NCI-H774 (cell line): ENCODE measurements at regions not wholly inside any gene's neighbourhood (a gene's known extent, or its start where the extent isn't known, plus 50 kb on each side); places are given as distances from the start of the nearest gene placed in this dataset.

Experiments used
- DNase-seq: peaks from one replicate; lab custom pipeline; 2025; lab: John Stamatoyannopoulos, UW

DNA sequence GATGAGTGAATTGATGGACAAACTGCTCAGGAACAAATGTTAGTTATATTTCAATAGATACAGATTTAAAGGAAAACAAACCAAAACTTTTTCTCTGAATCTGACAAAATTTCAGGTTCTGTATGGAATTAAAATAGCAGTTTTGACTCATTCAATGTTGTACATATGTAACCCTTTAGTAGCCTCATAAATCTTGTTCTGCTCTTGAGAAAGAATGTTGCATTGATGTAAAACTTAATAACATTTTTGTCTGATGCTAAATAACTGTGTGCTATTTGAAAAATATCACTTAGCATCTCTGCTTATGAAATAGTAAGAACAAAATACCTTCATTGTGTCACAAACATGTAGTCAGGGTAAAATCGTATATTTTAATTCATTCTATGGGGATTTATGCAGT is 168.9 kb upstream of the NOVA1 start:
- no peak for DNase-seq

DNA sequence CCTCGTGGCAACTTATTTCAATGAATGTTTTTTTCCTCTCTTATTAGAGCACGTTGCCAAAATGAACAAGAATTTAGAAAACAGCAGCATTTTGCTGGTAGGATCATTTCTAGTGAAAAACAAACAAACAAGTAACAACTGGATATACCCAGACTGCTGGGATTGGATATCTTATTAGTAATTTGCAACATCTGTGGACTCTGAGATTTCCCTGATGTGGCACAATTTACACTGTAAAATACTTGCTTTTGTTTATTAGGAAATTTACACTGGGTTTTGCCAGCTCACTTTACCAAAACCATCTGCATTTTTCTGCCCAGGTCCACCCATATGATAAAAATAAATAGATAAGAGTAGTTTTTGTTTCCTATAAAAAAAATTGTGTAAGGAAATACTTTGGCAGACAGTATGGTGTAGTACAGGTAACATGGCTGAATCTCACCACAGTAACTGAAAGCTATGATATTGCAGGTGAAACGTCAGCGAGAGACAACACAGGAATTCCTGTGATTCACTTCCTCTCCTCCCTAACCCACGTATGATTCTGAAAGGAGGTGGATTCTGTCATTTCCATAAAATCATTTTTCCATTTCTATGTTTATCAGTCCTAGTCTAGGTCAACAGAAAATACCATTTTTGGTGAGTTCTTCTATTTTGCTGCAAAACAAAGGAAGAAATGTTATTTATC is 176.2 kb upstream of the NOVA1 start:
- no peak for DNase-seq

DNA sequence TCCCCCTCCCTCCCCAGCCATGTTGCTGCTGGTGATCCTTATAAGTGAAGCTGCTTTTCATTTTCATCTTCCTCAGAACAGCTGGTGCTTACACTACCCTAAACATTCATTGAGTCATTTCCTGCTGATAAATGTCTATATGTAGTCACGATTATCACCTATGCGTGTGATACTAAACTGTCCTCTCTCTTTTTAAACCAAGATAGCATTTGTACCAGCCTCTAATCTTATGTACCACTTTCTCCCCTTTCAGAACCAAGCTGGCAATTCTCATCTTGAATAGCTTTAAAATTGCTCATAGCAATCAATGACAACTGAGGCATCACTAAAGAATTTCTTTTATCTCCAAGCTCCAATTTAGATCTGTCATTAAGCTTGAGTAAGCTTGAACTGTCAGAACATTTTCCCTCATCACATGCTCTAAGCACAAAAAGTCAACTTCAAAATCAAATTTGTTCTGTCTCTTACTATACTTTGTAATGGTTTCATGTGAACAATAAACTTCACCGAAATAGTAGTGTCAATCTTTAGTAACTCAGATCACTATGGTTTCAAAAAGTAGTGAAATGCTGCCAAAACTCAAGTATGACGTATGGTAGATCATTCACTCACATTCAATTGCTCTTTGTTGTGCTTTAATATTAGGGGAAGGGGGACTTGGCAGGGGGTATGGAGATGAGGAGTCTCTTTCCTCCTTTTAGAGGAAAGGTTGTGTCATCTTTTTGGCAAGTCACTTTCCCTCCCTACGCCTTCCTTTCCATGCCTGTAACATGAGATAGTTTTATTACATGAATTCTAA is 178.1 kb upstream of the NOVA1 start:
- DNase-seq = no peak

DNA sequence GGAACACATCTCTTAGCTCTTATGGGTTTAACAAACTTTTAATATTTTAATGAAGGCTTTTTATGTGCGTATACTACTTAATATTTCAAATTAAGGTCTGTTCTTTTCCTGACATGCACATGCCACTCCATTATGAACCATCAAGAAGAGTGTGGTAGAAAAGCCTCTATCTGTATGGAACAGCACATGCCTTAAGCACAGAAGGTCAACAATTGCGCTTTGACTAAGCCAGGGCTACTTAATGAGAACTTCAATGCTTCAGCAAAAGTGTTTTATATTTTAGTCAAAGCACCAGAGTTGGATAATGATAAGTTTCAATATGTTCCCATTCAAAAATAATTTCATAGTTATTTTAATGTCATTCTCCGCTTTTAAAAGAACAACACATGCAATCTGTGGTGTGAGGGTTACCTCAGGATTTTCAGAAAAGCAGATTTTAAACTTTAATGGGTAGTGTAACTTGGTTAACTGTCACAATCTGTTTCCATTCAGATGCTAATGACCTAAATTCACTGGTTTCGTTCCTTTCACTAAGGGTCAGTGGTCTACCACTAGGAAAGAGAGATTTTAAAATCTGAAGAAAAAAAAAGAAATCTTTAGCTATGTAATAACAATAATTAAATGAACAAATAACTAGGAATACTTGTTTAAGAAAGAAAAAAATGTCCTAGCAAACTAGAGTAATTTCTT is 193.4 kb upstream of the NOVA1 start:
- no peak for DNase-seq

DNA sequence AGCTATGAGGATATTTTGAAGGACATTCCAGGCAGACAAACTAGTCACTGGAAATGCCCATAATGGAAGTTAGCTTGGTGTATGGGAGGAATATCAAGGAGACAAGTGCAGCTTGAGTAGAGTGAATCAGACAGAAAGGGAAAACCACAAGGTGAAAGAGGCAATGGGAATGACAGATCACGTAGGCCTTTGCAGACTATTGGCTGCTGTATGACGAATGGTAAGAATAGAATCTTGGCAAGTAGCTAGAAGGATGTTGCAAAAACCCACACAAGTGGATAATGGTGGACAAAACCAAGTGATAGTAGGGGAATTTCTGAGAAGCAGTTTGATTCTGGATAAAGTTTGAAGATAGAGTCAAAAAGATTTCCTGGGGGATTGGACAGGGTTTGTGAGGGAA is 196.9 kb upstream of the NOVA1 start:
- no peak for DNase-seq

DNA sequence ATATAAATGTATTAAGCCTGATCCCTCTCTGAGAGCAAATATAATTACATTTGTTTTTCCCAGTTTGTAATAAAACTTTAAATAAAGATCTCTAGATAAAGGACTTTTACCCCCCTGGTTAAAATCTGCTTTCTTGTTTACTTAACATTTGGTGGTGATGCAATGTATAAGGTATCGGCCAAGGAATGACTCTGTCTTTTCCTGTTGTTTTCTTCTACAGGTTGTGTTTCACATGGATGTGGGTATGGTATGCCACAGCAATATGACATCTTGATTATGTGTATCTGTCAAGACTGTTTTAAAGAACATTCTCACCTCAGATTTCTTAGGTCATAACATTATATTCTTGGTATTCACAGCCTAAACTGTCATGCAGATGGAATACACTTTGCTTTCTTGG is 210.6 kb upstream of the NOVA1 start:
- DNase-seq = no peak

DNA sequence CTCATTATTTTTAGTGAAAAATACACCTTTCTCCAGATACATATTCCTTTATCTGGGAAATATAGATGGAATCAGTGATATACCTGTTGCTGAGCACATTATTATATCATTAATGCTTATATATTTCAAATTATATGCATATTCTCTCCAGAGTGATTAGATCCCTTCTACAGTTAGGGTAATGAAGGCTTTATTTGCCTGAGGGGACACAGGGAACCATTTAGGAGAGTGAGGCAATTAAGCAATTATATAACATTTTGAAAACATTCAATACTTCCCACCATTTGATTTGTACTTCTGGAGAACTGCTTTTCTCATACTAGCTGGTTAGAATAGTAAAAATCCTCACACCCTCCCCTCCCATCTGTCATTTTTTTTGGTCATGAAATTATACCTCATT is 212.8 kb upstream of the NOVA1 start:
- DNase-seq = no peak

DNA sequence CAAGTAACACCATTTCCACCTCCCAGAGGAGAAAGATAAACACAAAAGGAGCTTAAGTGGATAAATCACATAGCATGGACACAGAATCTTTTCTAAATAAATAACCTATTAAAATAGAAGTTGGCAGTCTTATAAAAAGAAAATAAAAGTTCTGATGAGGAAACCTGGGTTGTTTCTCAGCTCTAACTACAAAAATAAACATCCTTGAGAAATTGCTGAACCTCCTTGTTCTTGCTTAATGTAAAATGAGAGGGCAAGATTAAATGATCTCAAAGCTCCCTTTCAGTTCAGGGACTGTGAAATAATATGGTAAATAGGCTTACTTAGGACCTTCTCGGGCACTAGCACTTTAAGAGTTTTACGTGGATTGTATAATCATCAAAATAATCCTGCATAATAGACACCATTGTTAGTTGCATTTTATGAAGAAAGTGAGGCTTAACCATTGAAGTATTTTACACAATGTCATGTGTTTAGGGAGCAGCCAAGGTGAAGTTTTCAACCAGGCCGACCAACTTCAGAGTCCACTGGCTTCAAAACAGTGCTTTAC is 214.0 kb upstream of the NOVA1 start:
- no peak for DNase-seq

DNA sequence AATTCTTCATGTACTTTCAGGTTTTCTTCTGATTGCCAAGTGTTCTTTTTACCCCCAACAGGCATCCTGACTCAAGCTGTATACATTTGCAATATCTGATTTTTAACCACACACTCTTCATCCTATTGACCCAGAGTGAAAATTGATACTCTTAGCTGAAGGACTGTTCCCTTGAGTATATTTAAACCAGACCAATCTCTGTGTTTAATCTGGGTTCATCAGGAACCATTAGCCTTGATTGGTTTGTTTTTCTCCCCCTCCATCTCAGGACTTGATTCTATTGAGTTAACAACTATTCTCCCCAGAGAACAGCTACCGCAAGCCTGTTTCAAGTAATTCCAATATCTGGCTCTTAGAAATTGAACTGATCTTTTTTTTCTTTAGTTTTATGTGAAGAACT is 222.3 kb upstream of the NOVA1 start:
- no peak for DNase-seq

DNA sequence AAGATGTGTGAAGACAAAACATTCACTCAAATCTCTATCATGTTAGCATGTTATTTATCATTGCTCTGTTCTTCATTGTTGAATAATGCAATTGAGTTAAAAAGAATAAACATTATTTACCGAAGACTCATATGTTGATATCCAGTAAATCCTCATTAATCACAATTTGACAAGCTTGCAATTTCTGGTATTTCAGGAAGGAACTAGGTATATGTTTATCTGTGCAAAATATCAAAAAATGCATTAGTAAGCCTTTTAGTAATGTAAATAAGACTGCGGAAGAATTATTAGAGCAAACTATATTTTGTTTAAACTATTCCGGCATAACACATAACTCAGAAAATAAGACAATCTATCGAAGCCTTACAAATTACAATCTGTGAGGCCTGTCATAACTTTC is 222.7 kb upstream of the NOVA1 start:
- DNase-seq = no peak

DNA sequence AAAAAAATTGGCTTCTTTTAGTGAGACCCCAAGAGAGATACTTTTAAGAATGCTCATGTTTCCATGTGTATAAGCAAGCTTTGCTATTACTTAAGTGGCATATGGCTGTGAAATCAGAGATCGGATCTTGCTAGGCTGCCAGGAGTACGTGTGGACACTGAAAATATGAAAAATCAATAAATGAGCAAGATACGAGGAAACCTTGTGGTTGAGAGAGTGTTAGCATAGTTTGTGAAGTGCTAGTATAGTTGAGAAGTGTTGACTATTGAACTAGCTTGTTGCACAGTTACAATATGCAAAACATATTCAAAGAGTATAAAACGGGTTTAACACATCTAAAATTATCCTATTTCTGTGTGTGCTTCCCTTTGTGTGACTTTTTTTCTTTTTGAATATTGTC is 230.9 kb upstream of the NOVA1 start:
- DNase-seq = no peak

DNA sequence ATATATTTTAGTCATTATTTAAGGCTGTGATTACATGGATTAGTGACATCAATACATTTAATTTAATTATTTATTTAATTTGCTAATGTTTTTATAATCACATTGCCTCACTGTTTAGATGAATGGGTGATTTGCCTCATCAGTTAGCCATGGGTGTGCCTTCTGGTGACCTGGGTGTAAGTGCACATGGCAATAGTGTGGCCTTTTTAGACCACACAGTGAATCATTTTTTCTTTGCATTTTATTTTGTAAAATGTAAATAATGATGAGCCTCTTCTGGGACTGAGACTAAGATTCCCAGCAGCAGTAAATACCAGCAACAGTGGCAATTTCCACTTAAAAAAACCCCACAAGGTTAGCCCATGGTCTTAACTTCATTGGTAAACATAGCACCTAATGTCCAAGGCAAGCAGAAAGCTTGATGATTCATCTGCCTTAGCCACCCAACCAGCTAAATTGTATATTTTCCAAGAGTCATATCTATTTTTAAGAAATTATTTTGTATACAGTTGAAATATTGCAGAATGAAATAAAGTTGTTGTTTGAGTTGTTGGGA is 235.9 kb upstream of the NOVA1 start:
- DNase-seq = no peak

DNA sequence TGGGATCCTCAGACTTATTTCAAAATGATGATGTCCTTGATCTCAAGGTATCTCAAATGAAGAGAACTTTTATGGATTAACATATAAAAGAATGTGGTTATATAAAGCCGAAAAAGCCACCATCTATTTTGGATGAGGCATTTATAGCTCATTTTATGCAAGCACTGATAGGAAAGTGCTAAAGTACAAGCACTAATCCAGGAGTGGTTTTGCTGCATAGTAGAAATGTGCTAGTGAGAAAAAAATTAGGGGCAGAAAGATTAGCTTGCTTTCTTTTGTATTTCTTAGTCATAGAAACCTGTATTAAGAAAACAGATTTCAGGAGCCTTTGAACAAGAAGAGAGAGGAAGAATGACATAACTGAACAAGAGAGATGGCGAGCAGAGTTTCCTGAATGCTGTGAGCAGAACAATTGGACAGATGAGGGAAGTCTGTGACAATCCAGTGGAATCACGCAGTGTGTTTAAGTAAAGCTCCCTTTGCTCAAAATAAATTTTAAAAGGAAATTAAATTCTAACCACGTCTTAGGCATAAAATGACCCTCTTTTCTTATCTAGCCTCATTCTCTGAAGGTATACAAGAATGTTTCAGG is 238.2 kb upstream of the NOVA1 start:
- no peak for DNase-seq

DNA sequence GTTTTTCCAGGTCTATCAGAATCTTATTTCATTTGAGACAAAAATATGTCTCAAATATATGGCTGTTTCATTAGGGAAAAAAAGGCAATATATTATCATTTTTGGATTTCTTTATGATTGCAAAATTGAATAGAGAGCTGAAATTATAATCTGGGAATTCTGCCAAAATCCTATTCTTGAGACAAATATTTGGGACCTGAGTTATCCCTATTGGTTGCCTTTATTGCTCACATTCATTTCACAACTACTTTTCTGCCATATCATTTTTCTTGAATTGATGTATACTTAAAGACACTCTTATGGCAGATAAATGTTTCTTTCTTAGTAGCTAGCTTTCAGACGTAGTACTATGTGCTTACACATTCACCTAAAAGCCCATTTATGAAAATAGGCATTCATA is 241.6 kb upstream of the NOVA1 start:
- DNase-seq = no peak

DNA sequence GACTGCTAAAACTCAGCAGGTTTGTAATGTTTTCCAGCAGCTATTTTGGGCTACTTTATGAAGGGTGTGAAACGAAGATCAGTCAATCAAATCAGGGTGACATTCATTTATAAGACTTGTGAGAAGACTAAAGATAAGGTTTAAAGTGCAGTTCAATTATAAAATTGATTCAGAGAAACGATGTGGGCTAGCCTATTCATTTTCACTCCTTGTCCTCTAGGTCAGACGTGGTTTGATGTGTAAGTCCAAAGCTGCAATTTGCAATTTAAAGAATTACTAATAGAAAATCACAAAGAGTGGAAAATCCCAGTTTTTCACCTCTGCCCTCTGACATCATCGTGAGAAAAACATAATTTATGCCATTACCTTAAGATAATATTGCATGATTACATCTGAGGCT is 243.5 kb upstream of the NOVA1 start:
- DNase-seq = no peak

DNA sequence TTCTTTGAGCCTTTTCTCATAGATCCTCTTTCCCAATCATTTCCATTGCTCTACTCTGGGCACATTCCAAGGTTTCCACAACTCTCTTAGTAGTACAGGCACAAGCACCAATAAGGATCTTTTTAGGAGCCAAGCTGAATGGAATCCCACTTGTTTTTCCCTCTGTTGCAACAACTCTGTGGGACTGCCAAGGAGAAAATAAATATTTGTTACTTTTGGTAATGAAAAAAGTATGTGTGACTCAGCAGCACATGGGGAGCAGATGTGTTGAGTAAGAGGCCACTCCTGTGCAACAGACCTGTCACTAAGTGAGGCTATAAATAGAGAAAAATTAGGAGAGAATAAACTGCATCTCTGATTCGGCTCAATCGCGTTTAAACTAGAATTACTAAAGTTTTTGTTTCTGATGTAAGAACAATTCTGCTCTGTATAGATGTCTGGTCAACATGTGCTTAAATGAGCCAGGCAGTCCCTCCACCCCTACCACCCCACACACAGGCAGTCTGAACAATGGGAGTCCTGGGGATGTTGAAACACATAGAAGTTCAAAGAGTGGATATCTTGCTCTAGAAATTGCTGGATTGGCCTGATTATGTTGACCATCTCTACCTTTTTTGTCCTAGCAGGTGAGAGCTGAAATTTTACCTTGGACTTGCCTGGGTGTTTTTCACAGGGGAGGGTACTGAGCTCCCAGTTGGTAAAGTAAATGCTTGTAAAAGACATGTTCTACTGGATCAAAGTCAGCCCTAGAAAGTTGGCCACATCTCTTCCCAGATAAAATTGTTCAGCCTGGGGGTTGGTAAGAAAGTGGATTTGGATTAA is 244.3 kb upstream of the NOVA1 start:
- peak; percentile 18 for DNase-seq

DNA sequence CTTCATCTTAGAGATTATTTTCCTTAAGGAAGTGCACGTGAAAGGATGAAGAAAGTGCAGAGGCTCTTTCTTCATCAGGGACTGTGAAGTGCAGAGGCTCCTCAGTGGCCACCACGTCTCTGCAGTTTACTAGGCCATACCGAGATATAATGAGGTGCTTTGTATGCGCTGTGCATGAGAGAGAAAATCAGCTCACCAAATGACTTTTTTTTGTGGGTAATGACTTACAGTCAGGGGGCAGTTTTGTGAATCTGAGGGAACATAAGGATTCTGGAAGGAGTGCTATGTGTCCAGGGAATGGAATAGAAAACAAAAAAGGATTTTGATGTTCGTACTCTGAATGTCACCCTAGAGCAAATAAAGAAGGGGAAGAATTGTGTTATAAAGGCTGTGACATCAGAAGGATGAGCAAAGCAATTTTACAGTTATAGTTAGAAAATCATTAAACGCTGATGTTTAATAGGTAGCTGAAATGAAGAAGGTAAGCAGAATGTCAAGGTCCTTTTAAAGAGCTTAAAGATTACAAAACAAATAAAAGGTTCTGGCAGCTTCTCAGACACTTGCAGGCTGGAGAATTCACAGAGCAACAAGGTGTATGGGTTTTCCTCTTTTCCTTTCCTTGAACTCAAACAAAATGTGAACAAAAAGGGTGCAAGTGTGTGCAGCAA is 247.5 kb upstream of the NOVA1 start:
- DNase-seq = no peak

DNA sequence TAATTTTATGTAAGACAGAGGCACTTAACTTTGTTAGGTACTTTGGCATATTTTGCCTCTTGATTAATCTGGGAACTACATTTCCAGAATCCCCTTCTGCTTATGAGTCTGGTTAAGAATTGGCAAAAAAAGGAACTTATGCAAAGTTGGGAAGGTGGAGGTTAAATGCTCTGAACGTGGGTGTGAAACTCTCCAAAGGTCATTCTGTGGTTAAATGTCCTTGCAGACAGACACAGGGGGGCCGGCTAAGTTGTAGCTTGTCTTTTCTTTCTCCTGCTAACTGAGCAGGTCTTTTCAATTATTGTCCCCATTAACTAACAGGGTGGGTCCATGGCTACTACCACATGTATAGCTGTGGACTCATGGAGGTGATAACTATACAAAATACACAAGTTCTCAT is 248.6 kb upstream of the NOVA1 start:
- DNase-seq = no peak

DNA sequence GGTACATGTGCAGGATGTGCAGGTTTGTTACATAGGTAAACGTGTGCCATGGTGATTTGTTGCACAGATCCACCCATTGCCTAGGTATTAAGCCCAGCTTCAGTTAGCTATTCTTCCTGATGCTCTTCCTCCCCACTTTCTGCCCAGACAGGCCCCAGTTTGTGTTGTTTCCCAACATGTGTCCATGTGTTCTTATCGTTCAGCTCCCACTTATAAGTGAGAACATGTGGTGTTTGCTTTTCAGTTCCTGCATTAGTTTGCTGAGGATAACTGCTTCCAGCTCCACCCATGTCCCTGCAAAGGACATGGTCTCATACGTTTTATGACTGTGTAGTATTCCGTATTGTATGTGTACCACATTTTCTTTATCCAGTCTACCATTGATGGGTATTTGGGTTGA is 251.7 kb upstream of the NOVA1 start:
- DNase-seq = no peak

DNA sequence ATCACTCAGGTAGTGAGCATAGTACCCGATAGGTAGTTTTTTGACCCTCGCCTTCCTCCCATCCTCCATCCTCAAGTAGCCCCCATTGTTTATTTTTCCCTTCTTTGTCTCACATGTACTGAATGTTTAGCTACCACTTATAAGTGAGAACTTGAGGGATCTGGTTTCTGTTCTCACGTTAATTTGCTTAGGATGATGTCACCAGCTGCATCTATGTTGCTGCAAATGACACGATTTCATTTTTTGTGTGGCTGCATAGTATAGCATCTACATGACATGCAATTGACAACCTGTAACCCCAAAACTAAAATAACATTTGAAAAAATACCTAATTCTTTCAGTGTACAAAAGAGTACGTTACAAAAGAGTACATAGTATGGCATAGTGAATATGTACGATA is 254.0 kb upstream of the NOVA1 start:
- no peak for DNase-seq
